KG1 (cell line): ENCODE measurements at regions not wholly inside any gene's neighbourhood (a gene's known extent, or its start where the extent isn't known, plus 50 kb on each side); places are given as distances from the start of the nearest gene placed in this dataset.

Experiments
- DNase-seq: peaks from one replicate; lab custom pipeline; 2025; lab: John Stamatoyannopoulos, UW

GRCh38 chr14:105844047-105844630 is 317.8 kb downstream of the TMEM121 start:
- no peak for DNase-seq

GRCh38 chr14:105844810-105845724 is 318.7 kb downstream of the TMEM121 start:
- DNase-seq, result no peak

DNA sequence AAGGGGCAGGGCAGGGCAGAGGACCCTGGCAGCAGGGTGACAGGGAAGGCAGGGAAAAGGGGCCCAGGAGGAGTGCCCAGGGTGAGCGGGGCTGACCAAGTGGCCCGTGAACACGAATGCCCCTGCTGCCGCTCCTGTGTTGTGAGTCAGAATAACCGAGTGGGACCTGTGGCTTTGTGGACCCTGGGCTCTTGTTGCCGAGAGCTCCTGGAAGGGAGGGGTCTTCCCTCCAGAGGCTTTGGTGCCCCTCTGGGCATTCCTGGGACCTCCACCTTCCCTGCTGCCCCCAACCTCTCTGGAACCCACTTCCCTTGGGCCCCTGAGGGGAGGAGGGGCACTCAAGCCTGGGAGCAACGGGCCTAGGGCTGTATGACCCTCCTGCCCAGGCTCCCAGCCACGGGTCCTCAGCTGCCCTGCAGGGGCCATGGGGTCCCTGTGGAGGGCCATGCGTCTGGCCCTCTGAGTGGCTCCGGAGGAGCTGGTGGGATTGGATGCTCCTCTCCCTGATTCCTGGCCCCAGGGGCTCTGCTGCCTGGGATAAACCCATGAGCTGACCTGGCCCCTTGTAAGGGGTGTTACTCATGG is 319.4 kb downstream of the TMEM121 start:
- DNase-seq, result no peak

- DNase-seq, result no peak
Measured at GRCh38 chr14:105846312-105846711, 319.9 kb downstream of the TMEM121 start.

GRCh38 chr14:105847400-105847799 is 321.0 kb downstream of the TMEM121 start:
- no peak for DNase-seq

DNA sequence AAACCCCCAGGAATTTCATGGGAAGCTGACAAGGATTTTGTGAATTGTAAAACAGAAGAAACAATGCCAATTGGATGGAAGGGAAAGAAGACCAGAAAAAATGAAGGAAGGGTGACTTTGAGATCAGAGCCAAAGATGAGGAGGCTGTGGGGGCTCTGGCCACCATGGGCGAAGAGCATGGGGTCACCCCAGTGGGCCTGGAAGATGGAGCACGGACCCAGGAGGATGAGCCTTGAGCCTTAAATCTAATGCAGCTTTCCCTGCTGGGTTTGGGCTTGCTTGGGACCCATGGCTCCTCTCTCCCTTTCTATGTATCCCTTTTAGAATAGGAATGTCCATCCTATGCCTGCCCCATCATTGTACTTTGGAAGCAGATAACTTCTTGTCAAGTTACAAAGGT is 322.2 kb downstream of the TMEM121 start:
- DNase-seq, result no peak

DNA sequence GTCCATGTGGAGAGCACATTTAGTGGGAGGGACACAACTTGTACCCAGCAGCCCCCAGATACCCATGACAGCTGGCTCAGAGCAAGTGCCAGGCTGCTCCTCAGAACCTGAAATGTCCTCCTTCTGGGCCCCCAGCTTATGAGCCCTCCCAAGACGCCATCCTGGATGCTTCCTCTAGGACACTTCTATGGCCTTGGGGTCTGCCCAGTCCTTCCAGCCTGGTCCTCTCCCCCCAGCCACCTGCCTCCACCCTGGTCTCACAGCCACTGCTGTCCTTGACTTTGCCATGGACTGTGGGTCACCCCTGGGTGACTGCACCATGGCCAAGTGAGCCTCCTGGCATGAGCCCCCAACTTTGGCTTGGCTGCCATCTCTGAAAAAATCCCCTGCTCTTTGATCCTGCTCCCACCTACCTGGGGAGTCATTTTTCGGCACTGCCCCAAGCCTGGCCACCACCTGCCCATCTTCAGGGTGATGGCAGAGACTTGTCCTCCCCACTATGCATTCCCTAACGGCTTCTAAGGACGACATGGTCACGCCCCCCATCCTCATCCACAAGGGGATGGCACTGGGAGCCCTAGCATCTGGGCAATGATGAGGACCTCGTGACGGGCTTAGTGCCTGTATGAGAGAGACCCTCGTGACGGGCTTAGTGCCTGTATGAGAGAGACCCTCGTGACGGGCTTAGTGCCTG is 323.7 kb downstream of the TMEM121 start:
- no peak for DNase-seq

GRCh38 chr14:105850853-105851581 is 324.6 kb downstream of the TMEM121 start:
- DNase-seq, result no peak

GRCh38 chr14:105851716-105852377 is 325.5 kb downstream of the TMEM121 start:
- DNase-seq, result no peak

- DNase-seq, result no peak
Measured at GRCh38 chr14:105852378-105853088, 326.1 kb downstream of the TMEM121 start.

DNA sequence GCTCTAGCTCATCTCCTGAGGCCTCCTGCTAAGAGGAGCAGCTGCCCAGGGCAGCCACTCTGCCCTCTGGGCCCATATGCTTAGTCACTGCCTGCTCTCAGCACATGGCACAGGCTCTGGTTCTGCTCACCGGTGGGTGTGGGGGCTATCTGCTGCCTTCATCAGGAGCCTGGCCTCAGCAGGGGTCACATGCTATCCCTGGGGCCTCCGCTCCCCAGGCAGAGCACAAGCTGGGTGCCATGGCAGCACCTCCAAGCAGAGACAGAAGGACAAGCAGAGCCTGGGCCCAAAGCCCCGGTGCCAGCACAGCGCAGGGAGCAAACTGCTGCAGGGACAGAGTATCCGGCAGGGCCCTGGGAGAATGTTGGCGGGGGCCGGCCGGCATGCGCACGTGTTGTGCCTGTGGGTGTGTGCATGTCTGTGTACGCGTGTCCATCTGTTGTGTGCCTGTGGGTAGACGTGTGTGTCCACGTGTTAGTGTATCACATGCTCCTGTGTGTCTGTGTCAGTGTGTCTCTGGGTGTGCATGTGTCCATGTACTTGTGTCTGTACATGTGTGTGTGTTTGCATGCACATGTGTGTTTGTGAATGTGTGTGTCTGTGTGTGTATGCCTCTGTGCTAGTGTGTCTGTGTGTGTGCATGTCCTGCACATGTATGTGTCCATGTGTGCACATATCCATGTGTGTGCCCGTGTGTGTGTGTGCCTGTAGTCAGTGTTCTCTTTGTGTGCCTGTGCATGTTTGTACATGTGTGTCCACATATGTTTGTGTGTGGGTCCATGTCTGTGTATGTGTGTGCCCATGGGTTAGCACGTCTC is 326.9 kb downstream of the TMEM121 start:
- DNase-seq, result no peak

DNA sequence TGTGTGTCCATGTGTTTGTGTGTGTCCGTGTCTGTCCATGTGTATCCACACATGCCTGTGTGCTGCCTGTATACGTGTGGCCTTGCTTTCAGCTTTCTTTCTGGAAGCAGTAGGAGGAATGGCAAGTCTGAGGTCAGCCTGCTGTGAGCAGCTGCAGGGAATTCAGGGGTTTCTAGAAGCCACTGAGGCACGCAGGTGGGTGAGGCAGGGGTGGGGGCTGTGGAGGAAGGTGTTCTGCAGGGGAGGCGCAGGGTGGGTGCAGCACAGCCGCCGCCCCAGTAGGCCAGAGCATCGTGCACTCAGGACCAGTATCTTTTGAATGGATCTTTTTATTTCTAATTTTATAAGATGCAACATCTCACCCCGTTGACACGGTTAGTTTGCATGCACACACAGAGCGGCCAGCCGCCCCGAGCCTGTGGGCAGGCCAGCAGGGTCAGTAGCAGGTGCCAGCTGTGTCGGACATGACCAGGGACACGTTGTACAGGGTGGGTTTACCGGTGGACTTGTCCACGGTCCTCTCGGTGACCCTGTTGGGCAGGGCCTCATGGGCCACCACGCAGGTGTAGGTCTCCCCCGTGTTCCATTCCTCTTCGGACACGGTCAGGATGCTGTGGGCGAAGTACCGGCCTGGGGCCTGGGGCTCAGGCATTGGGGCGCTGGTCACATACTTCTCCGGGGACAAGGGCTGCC is 327.7 kb downstream of the TMEM121 start:
- no peak for DNase-seq

- no peak for DNase-seq
Measured at GRCh38 chr14:105854600-105855245, 328.3 kb downstream of the TMEM121 start.

DNA sequence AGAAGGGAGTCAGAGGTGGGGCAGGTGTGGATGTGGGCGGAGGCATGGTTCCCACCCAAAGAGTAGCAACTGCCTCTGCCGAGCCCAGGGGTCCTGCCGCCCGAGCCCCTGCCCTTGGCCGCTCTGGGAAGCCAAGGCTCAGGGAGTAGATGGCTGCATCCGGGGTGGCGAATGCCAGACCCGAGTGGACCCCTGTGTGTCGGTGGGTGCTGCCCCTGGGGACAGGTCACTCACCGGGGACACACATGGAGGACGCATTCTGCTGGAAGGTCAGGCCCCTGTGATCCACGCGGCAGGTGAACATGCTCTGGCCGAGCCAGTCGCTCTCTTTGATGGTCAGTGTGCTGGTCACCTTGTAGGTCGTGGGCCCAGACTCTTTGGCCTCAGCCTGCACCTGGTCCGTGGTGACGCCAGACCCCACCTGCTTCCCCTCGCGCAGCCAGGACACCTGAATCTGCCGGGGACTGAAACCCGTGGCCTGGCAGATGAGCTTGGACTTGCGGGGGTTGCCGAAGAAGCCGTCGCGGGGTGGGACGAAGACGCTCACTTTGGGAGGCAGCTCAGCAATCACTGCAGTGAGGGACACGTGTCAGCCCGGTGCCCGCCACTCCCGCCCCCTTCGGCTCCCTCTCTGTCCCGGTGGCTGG is 329.0 kb downstream of the TMEM121 start:
- DNase-seq, result no peak

DNA sequence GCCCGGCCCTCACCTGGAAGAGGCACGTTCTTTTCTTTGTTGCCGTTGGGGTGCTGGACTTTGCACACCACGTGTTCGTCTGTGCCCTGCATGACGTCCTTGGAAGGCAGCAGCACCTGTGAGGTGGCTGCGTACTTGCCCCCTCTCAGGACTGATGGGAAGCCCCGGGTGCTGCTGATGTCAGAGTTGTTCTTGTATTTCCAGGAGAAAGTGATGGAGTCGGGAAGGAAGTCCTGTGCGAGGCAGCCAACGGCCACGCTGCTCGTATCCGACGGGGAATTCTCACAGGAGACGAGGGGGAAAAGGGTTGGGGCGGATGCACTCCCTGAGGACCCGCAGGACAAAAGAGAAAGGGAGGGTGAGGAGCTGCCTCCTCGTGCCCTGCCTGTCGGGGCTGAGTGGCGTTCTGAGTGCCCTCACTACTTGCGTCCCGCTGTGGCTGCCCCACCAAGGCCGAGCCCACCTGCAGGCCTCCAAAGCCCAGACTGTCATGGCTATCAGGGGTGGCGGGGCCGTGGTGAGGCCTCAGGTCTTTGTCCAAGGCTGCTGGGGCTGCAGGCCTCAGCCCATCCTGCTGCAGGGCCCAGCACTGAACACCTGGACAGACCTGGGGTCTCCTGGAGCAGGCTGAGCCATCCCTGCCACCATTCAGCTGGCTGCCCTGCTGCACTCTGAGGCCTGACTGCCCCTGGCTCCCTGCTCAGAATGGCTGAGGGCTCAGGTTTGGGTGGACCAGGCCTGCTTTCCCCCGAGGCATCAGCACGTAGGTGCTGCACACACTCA is 329.7 kb downstream of the TMEM121 start:
- no peak for DNase-seq

DNA sequence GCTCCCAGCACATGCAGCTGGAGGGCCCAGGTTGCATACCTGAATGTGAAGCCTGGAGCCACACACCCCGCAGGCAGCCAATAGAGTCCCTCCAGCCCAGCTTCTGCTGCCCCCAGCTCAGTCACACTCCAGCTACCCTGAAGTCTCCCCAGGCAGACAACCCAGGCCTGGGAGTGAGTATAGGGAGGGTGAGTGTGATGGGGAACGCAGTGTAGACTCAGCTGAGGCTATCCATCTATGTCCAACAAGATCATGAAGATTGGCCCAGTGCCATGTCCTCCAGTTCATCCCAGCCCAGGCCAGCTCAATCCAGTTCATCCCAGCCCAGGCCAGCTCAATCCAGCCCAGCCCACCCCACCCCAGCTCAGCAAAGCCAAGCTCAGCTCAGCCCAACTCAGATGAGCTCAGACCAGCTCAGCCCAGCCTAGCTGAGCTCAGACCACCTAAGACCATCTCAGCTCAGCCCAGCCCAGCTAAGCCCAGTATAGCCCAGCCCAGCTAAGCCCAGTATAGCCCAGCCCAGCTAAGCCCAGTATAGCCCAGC is 330.4 kb downstream of the TMEM121 start:
- no peak for DNase-seq

DNA sequence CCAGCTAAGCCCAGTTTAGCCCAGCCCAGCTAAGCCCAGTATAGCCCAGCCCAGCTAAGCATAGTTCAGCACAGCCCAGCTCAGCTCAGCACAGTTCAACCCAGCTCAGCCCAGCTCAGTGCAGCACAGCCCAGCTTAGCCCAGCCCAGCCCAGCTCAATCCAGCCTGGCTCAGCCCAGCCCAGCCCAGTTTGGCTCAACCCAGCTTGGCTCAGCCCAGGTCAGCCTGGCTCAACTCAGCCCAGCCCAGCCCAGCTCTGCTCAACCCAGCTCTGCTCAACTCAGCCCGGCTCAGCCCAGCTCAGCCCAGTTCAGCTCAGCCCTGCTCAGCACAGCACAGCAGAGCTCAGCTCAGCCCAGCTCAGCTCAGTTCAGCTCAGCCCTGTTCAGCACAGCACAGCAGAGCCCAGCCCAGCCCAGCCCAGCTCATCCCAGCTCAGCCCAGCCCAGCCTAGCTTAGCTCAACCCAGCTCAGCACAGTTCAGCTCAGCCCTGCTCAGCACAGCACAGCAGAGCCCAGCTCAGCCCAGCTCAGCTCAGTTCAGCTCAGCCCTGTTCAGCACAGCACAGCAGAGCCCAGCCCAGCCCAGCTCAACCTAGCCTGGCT is 330.9 kb downstream of the TMEM121 start:
- DNase-seq, result no peak
